Lung (tissue), 11 donors: ENCODE measurements at regions not wholly inside any gene's neighbourhood (a gene's known extent, or its start where the extent isn't known, plus 50 kb on each side); places are given as distances from the start of the nearest gene placed in this dataset.

ENCODE experiments used
- ATAC-seq: fragments of 200-7000 bp; cut with Tn5 transposase; one replicate; pipeline ENCODE4 v1.9.1; 2020; ENCODE audit warnings: moderate number of reproducible peaks; ENCODE audit not compliant: insufficient read depth, low FRiP score
- DNase-seq, 3 donors: peaks; one replicate each; pipeline ENCODE4 v3.0.0-alpha.2; 2013 to 2017
- H3K27ac ChIP-seq, 2 donors: one replicate each; pipeline ENCODE4 v1.5.1; 2013; ENCODE audit warnings: mild to moderate bottlenecking in 2 of 2, moderate library complexity in 2 of 2, control low read depth in 1 of 2, inconsistent platforms in 1 of 2, low read depth in 1 of 2, low read length in 1 of 2
- H3K27me3 ChIP-seq, 3 donors: one replicate each; pipeline ENCODE4 v1.5.1; 2013; ENCODE audit warnings: low read length in 2 of 3; ENCODE audit not compliant: control insufficient read depth in 3 of 3, insufficient read depth in 3 of 3
- H3K36me3 ChIP-seq, 4 donors: one replicate each; pipeline ENCODE4 v1.5.1; 2013; ENCODE audit warnings: low read length in 4 of 4, mild to moderate bottlenecking in 1 of 4, moderate library complexity in 1 of 4; ENCODE audit not compliant: control insufficient read depth in 4 of 4, insufficient read depth in 4 of 4
- H3K4me1 ChIP-seq, 5 donors: one replicate each; pipeline ENCODE4 v1.5.1; 2013; ENCODE audit warnings: low read length in 5 of 5, mild to moderate bottlenecking in 2 of 5, moderate library complexity in 1 of 5; ENCODE audit not compliant: control insufficient read depth in 5 of 5, insufficient read depth in 5 of 5
- H3K4me3 ChIP-seq: one replicate; pipeline ENCODE4 v1.5.1; 2013; ENCODE audit warnings: mild to moderate bottlenecking, control low read depth, moderate library complexity
- H3K9ac ChIP-seq, 2 donors: one replicate each; pipeline ENCODE4 v1.5.1; 2013; ENCODE audit warnings: low read length in 2 of 2, control low read depth in 1 of 2; ENCODE audit not compliant: insufficient read depth in 1 of 2
- H3K9me3 ChIP-seq, 4 donors: one replicate each; pipeline ENCODE4 v1.5.1; 2013; ENCODE audit warnings: low read length in 3 of 4, mild to moderate bottlenecking in 1 of 4, moderate library complexity in 1 of 4; ENCODE audit not compliant: control insufficient read depth in 4 of 4, insufficient read depth in 3 of 4
- CTCF ChIP-seq: IDR thresholded peaks from 2 replicates; pipeline ENCODE4 v1.5.1; 2012; ENCODE audit warnings: mild to moderate bottlenecking; ENCODE audit errors: control extremely low read depth, extremely low read depth
- WGBS, 2 donors: extraction: QIAGEN DNeasy Blood & Tissue Kit; methylation state at CpG; one replicate each; pipeline ENCODE4 v1.1.7; 2013; 5-methylcytosine and 5-hydroxymethylcytosine counted together
- donor health status: control.
- donor health status: control.
- donor health status: Bipolar disorder and iron deficiency.
- donor health status: healthy.
- donor health status: DM: yes; HTN: yes; CAD: no.

- 79 to 86% methylated on average over 2 of the region's 2 CpGs for WGBS, 2 donors
These were observed 171.9 kb upstream of the NRP1 start for GRCh38 chr10:33506391-33506790.

GRCh38 chr10:33501161-33501560, 166.7 kb upstream of the NRP1 start:
- peaks cover 0 to 4% (median 0%) of the 10 kb centered on the region in 4 donors for H3K9me3 ChIP-seq
- TF ChIP-seq CTCF, result no peak
- no peaks in the 10 kb centered on the region for H3K36me3 ChIP-seq
- H3K27me3 ChIP-seq, result no peaks in the 10 kb centered on the region
- 94 to 98% methylated on average over 1 of the region's 1 CpG for WGBS, 2 donors
- H3K9ac ChIP-seq, result no peak overlapping the region
- no peak overlapping the region for H3K4me3 ChIP-seq
- DNase-seq (no peak), ATAC-seq (no peak)
- no peak overlapping the region for H3K27ac ChIP-seq
- no peaks in the 10 kb centered on the region for H3K4me1 ChIP-seq

More at GRCh38 chr10:33506391-33506790, 171.9 kb upstream of the NRP1 start:
- no peaks in the 10 kb centered on the region for H3K27me3 ChIP-seq
- H3K9ac ChIP-seq, result no peak overlapping the region
- no peak for ATAC-seq
- no peak overlapping the region for H3K27ac ChIP-seq
- H3K36me3 ChIP-seq, result no peaks in the 10 kb centered on the region
- H3K4me3 ChIP-seq, result no peak overlapping the region
- peaks cover 0 to 4% (median 0%) of the 10 kb centered on the region in 4 donors for H3K9me3 ChIP-seq
- DNase-seq, result no peak
- peaks cover 0 to 11% (median 3%) of the 10 kb centered on the region in 5 donors for H3K4me1 ChIP-seq
- TF ChIP-seq CTCF, result no peak

- Histone ChIP-seq H3K27me3 (no peaks in the 10 kb centered on the region), H3K36me3 (no peaks in the 10 kb centered on the region), H3K4me1 (peaks cover 0 to 6% (median 0%) of the 10 kb centered on the region in 5 donors), H3K9ac (no peak overlapping the region), H3K9me3 (peaks cover 0 to 4% (median 0%) of the 10 kb centered on the region in 4 donors), H3K27ac (no peak overlapping the region), H3K4me3 (no peak overlapping the region)
- no peak for DNase-seq
- ATAC-seq, result no peak
- WGBS, 2 donors, result 71 to 74% methylated on average over 5 of the region's 5 CpGs
- TF ChIP-seq CTCF, result no peak
These were observed 164.0 kb upstream of the NRP1 start for GRCh38 chr10:33498391-33498891.

DNA sequence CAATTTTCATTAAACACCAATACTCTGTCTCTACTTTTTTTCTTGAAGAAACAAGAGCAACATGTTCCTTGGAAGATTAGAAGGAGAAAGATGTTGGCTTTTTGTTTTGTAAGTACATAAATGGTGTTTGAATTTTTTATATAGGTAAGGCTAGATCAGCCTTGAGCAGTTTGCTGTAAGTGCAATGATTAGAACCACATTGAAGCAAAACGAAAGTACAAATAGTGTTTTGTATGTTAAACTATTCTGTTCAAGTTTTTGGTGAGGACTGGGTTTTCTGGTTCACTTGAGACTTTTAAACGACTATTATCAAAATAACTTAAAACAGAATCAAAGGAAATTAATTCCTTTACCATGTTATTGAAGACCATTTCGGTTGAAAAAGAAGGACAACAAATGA, 162.9 kb upstream of the NRP1 start:
- no peaks in the 10 kb centered on the region for H3K36me3 ChIP-seq
- H3K4me3 ChIP-seq, result no peak overlapping the region
- H3K9ac ChIP-seq, result no peak overlapping the region
- peaks cover 0 to 4% (median 0%) of the 10 kb centered on the region in 4 donors for H3K9me3 ChIP-seq
- H3K4me1 ChIP-seq, result peaks cover 0 to 16% (median 0%) of the 10 kb centered on the region in 5 donors
- 78 to 80% methylated on average over 3 of the region's 3 CpGs for WGBS, 2 donors
- DNase-seq (no peak), ATAC-seq (no peak)
- no peak for TF ChIP-seq CTCF
- no peak overlapping the region for H3K27ac ChIP-seq
- no peaks in the 10 kb centered on the region for H3K27me3 ChIP-seq
